ENCODE measurements at regions not wholly inside any gene's neighbourhood (a gene's known extent, or its start where the extent isn't known, plus 50 kb on each side); places are given as distances from the start of the nearest gene placed in this dataset.

GRCh38 chr2:239630618-239631286, 229.9 kb upstream of the HDAC4 start:
- DNase-seq (ENCODE audit: low read depth), result no peak

- DNase-seq (ENCODE audit: low read depth), result no peak
Measured at GRCh38 chr2:239629926-239630617, 229.3 kb upstream of the HDAC4 start.

- no peak for DNase-seq (ENCODE audit: low read depth)
Measured at GRCh38 chr2:239626961-239627592, 226.3 kb upstream of the HDAC4 start.

DNA sequence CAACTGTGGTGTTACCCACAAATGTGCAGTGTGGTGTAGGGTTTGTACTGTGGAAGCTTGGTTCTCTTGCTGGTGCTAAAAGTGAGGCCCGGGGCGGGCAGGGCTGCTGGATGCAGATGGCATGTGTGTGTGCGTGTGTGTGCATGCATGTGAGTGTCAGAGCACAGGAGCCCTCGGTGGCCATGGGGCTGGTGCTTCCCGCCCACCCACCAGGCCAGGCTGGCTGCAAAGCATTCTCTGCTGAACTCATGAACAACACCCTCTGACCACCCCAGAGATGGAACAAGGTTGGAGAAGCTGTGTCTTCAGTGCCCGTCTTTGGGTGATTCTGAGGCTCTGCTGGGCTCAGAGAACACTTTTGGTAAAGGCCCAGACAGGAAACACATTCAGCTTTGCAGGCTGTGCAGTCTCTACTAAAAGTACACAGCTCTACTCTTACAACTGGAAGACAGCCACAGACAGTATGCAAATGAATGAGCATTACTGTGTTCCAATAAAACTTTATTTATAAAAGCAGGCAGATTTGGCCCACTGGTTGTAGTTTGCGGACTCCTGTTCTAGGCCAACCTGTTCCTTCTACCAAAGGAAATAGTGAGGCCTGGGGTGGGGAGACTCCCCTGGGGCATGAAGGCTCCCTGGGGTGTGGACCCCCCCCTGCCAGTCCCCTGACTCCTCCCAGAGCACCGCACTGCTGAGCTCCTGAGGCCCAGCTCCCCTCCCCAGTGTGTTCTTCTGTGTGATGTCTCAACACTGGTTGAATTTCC, 225.3 kb upstream of the HDAC4 start:
- DNase-seq (ENCODE audit: low read depth), result no peak

- no peak for DNase-seq (ENCODE audit: low read depth)
Measured at GRCh38 chr2:239625156-239625845, 224.5 kb upstream of the HDAC4 start.

- DNase-seq (ENCODE audit: low read depth), result no peak
Measured at GRCh38 chr2:239621611-239622010, 220.8 kb upstream of the HDAC4 start.

GRCh38 chr2:239619369-239619768, 218.5 kb upstream of the HDAC4 start:
- DNase-seq (ENCODE audit: low read depth), result no peak

- no peak for DNase-seq (ENCODE audit: low read depth)
Measured at GRCh38 chr2:239616729-239617128, 215.9 kb upstream of the HDAC4 start.

DNA sequence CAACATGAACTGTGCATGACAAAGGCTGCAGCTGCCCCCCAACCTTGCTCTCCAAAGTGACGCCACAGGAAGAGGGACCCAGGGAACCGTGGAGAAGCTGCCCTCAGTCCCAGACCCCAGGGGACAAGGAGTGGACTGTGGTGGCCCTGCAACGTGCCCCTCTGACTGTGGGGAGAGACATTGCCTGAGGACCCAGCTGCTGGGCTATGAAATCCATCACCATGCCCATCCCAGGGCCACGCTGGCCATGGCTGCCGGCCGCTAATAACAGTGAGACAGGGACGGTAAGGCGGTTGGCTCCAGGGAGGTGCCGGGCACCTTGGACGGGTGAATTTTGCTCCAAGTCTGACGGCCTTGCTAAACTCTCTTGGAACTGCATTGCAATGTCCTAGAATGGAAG, 211.3 kb upstream of the HDAC4 start:
- no peak for DNase-seq (ENCODE audit: low read depth)

GRCh38 chr2:239611222-239611795, 210.5 kb upstream of the HDAC4 start:
- no peak for DNase-seq (ENCODE audit: low read depth)

GRCh38 chr2:239610457-239611221, 209.8 kb upstream of the HDAC4 start:
- no peak for DNase-seq (ENCODE audit: low read depth)

DNA sequence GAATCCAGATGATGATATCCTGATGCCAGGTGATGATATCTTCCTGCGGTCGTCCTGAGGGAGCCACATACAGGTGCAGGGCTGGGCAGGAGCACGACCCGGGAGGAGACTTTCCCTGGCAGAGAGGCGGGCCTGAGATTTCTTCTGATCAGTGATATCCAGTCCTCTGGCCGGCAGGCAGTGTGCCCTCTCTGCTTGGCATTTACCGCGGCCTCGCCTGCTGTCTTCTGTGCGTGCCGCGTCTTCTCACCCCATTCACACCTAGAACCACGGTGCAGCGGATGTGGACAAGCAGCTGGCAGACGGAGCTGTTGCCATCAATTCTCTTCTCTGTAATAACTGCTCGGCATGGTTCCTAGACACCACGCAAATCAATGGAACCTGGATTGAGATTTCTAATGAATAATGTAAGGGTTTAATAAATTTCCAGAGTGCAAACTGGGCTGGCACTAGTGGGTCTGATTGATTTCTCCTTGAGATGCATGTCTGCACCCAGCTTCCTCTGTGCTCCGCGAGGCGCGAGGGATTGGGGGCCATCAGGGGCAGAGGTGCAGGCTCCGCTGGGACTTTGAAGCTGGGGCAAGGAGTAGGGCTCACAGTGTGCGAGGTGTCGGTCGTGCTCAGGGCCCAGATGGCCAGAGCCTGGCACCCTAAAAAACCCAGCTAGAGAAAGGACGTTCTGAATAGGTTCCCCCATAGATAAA, 208.9 kb upstream of the HDAC4 start:
- DNase-seq (ENCODE audit: low read depth), result no peak

DNA sequence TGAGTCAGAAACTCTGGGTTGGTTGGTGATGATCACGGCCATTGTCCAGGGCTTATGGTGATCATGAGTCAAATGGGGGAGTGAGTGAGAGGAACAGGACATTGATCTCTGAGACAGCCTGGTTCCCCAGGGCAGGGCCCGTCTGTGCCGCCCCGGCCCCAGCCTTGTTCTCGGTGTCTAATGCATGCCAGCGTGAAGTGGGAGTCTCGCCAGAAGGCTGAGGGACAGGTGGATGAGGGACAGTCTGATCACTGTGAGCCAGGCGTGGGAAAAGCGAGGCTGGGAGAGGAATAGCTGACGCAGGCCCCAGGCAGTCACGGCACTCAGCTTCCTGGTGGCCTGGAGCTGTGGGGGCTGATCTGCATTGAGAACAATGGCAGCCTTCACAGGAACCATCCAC, 208.3 kb upstream of the HDAC4 start:
- no peak for DNase-seq (ENCODE audit: low read depth)

- DNase-seq (ENCODE audit: low read depth), result no peak
Measured at GRCh38 chr2:239608723-239609122, 207.9 kb upstream of the HDAC4 start.

DNA sequence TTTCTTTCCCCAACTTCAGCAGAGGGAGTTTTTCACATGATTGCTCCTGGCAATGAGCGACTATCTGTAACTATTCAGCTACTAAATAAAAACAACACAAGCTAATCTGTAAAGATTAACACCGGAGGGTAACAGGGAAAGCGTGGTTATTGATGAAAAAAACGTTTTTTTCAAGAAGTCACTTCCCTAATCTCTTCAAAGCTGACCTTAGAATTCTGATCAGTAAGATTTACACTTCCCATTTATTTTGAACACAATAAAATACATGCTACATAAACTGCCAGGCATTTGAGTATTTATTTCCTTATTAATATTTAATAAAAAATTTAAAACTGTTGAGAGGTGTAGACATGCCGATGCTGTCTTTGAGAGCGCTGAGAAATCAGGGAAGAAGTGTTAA, 207.4 kb upstream of the HDAC4 start:
- DNase-seq (ENCODE audit: low read depth), result no peak

DNA sequence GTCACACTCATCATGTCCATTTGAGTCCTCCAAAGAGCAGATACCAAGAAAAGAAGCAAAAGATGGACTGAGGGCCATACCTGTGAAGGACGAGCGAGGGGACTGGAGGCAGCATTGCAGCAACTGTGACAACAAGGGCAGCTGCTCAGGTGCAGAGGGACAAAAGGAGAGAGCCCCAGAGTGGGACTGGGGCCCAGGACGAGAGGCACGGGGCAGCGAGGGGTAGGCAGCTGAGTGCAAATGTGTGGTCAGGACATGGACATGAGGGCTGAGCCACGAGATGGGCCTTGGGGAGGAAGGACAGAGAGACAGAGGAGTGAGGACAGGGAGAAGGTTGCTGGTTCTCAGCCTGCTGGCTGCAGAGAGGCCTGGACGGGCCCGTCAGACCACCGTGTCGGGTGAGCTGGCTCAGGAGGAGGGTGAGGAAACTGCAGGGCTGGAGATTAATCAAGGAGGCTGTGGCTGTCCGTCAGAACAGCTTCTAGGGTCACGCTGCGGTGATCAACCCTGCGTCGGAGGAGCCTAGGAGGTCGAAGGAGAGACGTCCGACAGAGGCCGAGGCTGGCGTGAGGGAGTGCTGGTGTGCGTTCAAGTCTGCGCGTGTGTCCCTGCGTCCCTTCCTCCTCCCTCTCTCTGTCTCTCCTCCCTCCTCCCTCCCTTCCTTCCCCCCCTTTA, 206.8 kb upstream of the HDAC4 start:
- no peak for DNase-seq (ENCODE audit: low read depth)

GRCh38 chr2:239606741-239607516, 206.1 kb upstream of the HDAC4 start:
- no peak for DNase-seq (ENCODE audit: low read depth)

GRCh38 chr2:239605976-239606375, 205.2 kb upstream of the HDAC4 start:
- DNase-seq (ENCODE audit: low read depth), result no peak

DNA sequence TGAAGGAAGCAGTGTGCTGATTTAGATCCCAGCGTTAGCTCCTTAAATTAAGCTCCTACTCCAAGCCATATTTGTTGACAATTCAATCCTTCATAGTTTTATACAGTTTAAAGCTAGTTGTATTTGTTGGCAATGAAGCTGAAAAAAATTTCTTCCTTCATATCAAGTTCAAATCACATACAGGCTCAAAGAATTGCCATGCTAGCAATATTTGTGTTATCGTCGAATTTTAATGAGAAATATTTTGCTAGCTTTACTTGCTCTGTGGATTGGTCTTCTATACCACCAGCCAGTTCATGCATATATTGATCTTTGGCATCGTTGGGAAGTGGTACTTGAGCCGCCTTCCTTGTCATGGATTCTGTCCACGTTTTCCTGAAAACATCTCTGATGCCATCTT, 204.6 kb upstream of the HDAC4 start:
- DNase-seq (ENCODE audit: low read depth), result no peak
